Stimulated activated CD4-positive, alpha-beta T cell treated with anti-CD3 and anti-CD28 coated beads, Interleukin-2, amount 100 ng/mL, for 24 hours (primary cell): ENCODE measurements at regions not wholly inside any gene's neighbourhood (a gene's known extent, or its start where the extent isn't known, plus 50 kb on each side); places are given as distances from the start of the nearest gene placed in this dataset.
"Not testable (repeated sequence)": the region's sequence is repeated elsewhere in the genome, so short reads cannot be mapped to it uniquely, and the experiment has no call there.

Source experiments
- DNase-seq, 2 donors: peaks; one replicate each; pipeline ENCODE4 v3.0.0-alpha.2; 2020

- no peak for DNase-seq
Observed at GRCh38 chr10:123380491-123381085, 226.4 kb downstream of the BUB3 start.

- DNase-seq, result no peak
Observed at GRCh38 chr10:123381224-123381623, 227.0 kb downstream of the BUB3 start.

DNA sequence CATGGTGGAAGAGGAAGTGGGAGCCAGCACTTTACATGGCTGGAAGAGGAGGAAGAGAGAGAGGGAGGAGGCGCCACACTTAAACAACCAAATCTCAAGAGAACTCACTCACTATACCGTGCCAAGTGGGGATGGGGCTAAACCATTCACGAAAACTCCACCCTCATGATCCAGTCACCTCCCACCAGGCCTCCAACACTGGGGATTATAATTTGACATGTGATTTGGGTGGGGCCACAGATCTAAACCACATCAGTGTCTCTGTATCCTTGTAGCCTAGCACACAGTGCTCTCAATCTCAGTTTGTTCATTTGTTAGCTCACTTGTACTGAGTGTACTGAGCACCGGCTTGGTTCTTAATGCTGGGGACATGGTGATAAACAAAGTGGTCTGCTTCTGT lies 228.3 kb downstream of the BUB3 start:
- no peak for DNase-seq

GRCh38 chr10:123385508-123386080 lies 231.4 kb downstream of the BUB3 start:
- no peak for DNase-seq

GRCh38 chr10:123389520-123389919 lies 235.3 kb downstream of the BUB3 start:
- no peak for DNase-seq

DNA sequence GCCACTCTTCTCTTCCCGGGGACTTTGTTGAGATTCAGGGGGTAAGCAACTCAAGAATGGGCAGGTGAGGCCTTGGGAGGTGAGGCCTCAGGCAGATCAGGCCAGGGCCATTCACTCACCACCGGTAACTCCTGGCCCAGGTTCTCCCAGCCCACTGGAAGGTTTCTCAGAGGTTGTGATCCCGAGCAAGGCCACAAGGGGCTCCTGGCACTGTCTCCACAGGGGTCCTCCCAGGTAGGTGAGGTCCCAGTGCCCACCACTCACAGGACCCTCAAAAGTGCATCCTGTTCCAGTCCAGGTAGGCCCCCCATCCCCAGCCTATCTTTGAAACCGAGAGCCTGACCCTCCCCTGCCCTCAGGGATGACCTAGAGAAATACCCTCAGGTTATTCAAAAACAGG lies 236.1 kb downstream of the BUB3 start:
- DNase-seq, result no peak

- no peak for DNase-seq
Observed at GRCh38 chr10:123390874-123391273, 236.7 kb downstream of the BUB3 start.

- DNase-seq, result no peak
Observed at GRCh38 chr10:123391275-123392028, 237.2 kb downstream of the BUB3 start.

DNA sequence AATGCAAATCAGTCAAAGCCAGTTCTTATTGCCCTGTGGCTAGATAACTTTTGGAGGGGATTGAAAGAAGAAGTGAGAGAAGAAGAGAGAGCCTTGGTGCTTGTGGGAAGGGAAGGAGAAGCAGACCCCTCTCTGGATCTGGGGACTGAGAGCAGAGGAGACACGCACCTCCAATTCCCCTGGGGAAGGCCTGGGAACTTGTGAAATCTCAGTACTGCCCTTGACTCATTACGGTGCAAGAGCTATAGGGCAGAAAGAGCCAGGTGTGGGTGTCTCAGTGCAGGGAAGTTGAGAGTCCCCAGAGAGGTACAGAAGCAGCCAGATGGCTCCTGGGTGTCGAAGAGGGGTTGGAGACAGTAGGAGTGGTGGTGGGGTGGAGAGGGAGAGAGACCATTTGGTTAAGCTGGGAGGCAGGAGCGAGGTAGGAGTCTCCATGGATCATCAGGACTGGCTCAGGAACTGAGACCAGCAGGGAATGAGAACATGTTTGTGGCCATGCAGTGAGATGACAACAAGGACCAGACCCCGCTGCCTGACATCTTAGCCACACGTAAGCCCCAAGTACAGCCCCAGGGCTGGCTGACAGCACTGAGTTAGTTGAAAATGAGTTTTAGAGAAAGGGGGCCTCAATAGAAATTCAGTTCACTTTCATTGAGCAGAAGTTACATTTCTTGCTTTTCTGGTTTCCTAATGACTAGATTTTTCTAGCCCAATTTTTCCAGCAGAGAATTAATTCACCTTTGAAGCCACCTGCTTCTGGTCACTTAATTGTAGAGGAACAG lies 238.2 kb downstream of the BUB3 start:
- no peak for DNase-seq

GRCh38 chr10:123393170-123393569 lies 239.0 kb downstream of the BUB3 start:
- no peak for DNase-seq

- DNase-seq, result no peak
Observed at GRCh38 chr10:123394382-123394781, 240.2 kb downstream of the BUB3 start.

GRCh38 chr10:123395234-123395633 lies 241.0 kb downstream of the BUB3 start:
- not testable (repeated sequence) for DNase-seq

GRCh38 chr10:123395906-123396305 lies 241.7 kb downstream of the BUB3 start:
- no peak for DNase-seq

DNA sequence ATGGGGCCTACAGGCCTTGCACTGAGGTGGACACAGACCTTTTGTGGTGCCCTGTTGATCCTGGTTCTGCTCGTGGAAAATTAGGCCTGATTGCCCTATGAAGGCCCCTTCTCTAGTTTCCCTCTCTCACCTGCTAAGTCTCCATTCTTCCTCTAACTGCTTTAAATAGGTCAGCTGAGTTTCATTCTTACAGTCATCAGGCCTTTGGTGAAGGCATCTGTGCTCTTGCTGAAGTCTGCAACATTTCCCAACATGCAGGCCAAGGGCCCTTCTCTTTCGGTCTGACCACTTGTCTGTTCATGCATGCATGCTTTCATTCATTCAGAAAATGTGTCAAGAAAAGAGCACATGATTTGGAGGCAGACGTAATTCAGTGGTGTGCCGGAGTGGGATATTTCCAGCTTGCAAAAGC lies 244.0 kb downstream of the BUB3 start:
- DNase-seq, result no peak

- no peak for DNase-seq
Observed at GRCh38 chr10:123398756-123399155, 244.6 kb downstream of the BUB3 start.

DNA sequence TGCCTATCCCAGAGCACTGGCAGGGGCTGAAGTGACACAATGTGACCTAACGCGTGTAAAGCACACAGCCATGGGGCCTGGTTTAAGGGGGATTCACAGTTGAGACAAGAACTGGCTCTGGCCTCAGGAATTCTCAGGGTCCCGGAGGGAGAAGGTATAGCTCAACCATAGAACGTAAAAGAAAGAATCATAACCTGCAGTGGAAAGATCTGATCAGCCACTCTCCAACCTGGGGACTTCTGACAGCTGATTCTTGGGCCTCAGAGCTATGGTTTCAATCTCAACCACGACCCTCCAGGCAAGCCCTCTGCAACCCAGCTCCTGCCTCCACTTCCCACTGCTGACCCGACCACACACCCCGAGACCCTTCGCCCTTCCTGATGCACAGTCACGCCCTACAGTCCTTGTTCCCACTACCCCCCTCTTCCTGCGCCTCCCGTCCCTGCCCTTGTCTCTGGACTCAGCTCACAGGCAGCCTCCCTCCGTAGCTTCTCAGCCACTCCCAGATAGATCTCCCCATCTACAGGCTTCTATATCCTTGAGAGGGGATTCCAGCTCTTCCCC lies 245.2 kb downstream of the BUB3 start:
- DNase-seq, result no peak

- no peak for DNase-seq
Observed at GRCh38 chr10:123402021-123402420, 247.8 kb downstream of the BUB3 start.

GRCh38 chr10:123402656-123403055 lies 248.5 kb downstream of the BUB3 start:
- no peak for DNase-seq

- DNase-seq, result no peak
Observed at GRCh38 chr10:123404357-123404756, 250.2 kb downstream of the BUB3 start.

GRCh38 chr10:123408660-123409059 lies 254.5 kb downstream of the BUB3 start:
- DNase-seq, result no peak

DNA sequence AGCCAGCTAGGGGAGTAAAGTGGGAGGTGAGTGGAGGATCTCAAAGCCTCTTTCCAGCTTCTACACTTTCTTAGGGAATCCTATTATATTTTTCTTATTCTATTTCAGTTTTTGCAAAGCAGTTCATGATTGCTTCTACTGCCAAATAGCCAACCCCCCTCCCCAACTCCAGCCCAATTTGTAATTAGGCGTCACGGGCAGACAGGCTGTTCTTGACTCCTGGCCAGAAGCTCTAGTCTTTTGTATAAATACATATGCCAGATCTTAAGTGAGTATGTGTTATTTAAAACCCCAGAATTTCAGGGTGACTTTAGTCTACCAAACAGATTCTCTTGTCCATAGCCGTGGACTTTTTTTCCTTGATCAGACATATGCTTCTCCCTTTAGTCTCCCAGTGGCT lies 255.2 kb downstream of the BUB3 start:
- no peak for DNase-seq

GRCh38 chr10:123409884-123410283 lies 255.7 kb downstream of the BUB3 start:
- no peak for DNase-seq

GRCh38 chr10:123413353-123413752 lies 252.8 kb upstream of the GPR26 start:
- DNase-seq, result no peak
